CD4-positive, alpha-beta T cell (primary cell): ENCODE measurements at regions not wholly inside any gene's neighbourhood (a gene's known extent, or its start where the extent isn't known, plus 50 kb on each side); places are given as distances from the start of the nearest gene placed in this dataset.

Experiments used
- ATAC-seq: fragments of 200-7000 bp; cut with Tn5 transposase; one replicate; pipeline ENCODE4 v1.10.0; 2022; ENCODE audit warnings: mild to moderate bottlenecking; ENCODE audit not compliant: poor library complexity
- CTCF ChIA-PET: fragments of 350-600 bp; sonication (Branson Sonifier 250); formaldehyde crosslinking; loops from one replicate; lab custom pipeline; 2021; ENCODE audit warnings: antibody characterized with exemption, inconsistent platforms; lab: Charles Lee
- POLR2A ChIA-PET: fragments of 350-600 bp; sonication (Branson Sonifier 250); formaldehyde crosslinking; loops from one replicate; lab custom pipeline; 2021; ENCODE audit warnings: antibody characterized with exemption, inconsistent platforms; lab: Charles Lee
- DNase-seq, 14 experiments: peaks; one replicate each; pipeline ENCODE4 v3.0.0-alpha.2; 2013 to 2020; ENCODE audit warnings: mixed read lengths in 2 of 14
- H3K27ac ChIP-seq, 2 donors: one replicate each; pipeline versions ENCODE4 v1.5.1 to v1.7.0; 2013; ENCODE audit warnings: low read length in 2 of 2, low read depth in 1 of 2, mild to moderate bottlenecking in 1 of 2
- H3K27me3 ChIP-seq, 2 experiments: 1 replicate in 1 of 2; 2 replicates in 1 of 2; pipeline versions ENCODE4 v1.6.1 to v1.7.0; 2013; ENCODE audit warnings: low read length in 2 of 2, control low read depth in 1 of 2, mild to moderate bottlenecking in 1 of 2, moderate library complexity in 1 of 2; ENCODE audit not compliant: insufficient read depth in 2 of 2, control insufficient read depth in 1 of 2
- H3K36me3 ChIP-seq: one replicate; pipeline ENCODE4 v1.6.1; 2013; ENCODE audit warnings: low read length, control low read depth; ENCODE audit not compliant: insufficient read depth
- H3K4me1 ChIP-seq: one replicate; pipeline ENCODE4 v1.6.1; 2013; ENCODE audit warnings: low read length, control low read depth; ENCODE audit not compliant: insufficient read depth
- H3K4me3 ChIP-seq: one replicate; pipeline ENCODE4 v1.5.1; 2013; ENCODE audit warnings: mild to moderate bottlenecking, low read length, moderate library complexity
- H3K9me3 ChIP-seq, 2 experiments: 1 replicate in 1 of 2; 2 replicates in 1 of 2; pipeline versions ENCODE4 v1.6.1 to v1.7.0; 2013; ENCODE audit warnings: low read length in 2 of 2, mild to moderate bottlenecking in 2 of 2, control low read depth in 1 of 2, moderate library complexity in 1 of 2; ENCODE audit not compliant: control insufficient read depth in 1 of 2, insufficient read depth in 1 of 2
- H3K27ac Mint-ChIP-seq: one replicate; pipeline ENCODE4 v1.8.0; 2020; ENCODE audit warnings: mixed read lengths
- H3K27me3 Mint-ChIP-seq: one replicate; pipeline ENCODE4 v1.8.0; 2021; ENCODE audit warnings: mixed read lengths
- H3K36me3 Mint-ChIP-seq: one replicate; pipeline ENCODE4 v1.8.0; 2021; ENCODE audit warnings: low read depth, mixed read lengths
- H3K4me1 Mint-ChIP-seq: one replicate; pipeline ENCODE4 v1.8.0; 2021; ENCODE audit warnings: low read depth, mixed read lengths
- H3K4me3 Mint-ChIP-seq: one replicate; pipeline ENCODE4 v1.8.0; 2020; ENCODE audit warnings: mild to moderate bottlenecking, mixed read lengths
- H3K9me3 Mint-ChIP-seq: one replicate; pipeline ENCODE4 v1.8.0; 2020; ENCODE audit warnings: mixed read lengths
- CTCF ChIP-seq: fragments of 200-600 bp; IDR thresholded peaks from one replicate; pipeline ENCODE4 v1.8.0; 2022; ENCODE audit warnings: antibody characterized with exemption, mild to moderate bottlenecking
- intact Hi-C, 2 experiments: fragments of 100-400 bp; cut with DNase I in 1 of 2; cut with micrococcal nuclease in 1 of 2; formaldehyde crosslinking; loops; one replicate each; pipeline versions ENCODE4 v1.15.1 to v1.9.0; 2023 to 2025; cut with DNase I, micrococcal nuclease

GRCh38 chr15:61389334-61390028 is 160.4 kb upstream of the RORA start:
- Mint-ChIP-seq H3K27me3 (peaks cover 27% of the 10 kb centered on the region), H3K4me1 (no peaks in the 10 kb centered on the region), H3K4me3 (no peak overlapping the region), H3K9me3 (peaks cover 6% of the 10 kb centered on the region), H3K27ac (no peak overlapping the region), H3K36me3 (no peaks in the 10 kb centered on the region)
- H3K4me1 ChIP-seq = no peaks in the 10 kb centered on the region
- no peak overlapping the region for H3K4me3 ChIP-seq
- ATAC-seq (no peak), DNase-seq (no peak)
- no peak overlapping the region for H3K27ac ChIP-seq
- TF ChIP-seq CTCF = no peak
- intact Hi-C loops = no loop called here
- H3K27me3 ChIP-seq = peaks cover 0 to 4% of the 10 kb centered on the region in 2 experiments
- H3K36me3 ChIP-seq = no peaks in the 10 kb centered on the region
- ChIA-PET POLR2A (no interaction called here), CTCF (no interaction called here)
- H3K9me3 ChIP-seq = no peaks in the 10 kb centered on the region

DNA sequence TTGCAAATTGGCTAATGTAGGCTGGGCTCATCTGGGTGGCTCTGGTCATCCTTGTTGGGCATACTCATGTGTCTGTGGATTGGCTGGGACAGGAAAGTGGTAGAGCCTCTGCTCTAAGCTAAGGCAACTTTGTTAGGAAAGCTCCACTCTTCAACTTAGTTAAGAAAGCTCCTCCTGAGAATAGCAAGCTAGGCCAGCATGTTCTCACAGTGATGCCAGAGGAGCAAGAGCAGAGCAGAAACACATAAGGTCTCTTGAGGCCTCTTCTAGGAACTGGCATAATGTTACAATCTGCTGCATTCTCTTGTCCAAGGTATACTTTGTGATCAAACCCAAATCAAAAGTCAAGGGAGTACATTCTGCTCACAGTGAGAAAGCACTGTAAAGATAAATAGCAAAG is 158.6 kb upstream of the RORA start:
- Mint-ChIP-seq H3K36me3 (no peaks in the 10 kb centered on the region), H3K4me1 (no peaks in the 10 kb centered on the region), H3K4me3 (no peak overlapping the region), H3K27ac (no peak overlapping the region), H3K27me3 (peaks cover 27% of the 10 kb centered on the region), H3K9me3 (peaks cover 6% of the 10 kb centered on the region)
- intact Hi-C loops = no loop called here
- ChIA-PET CTCF (no interaction called here), POLR2A (no interaction called here)
- ATAC-seq (no peak), DNase-seq (no peak)
- Histone ChIP-seq H3K4me3 (no peak overlapping the region), H3K4me1 (no peaks in the 10 kb centered on the region), H3K27ac (no peak overlapping the region), H3K36me3 (no peaks in the 10 kb centered on the region), H3K9me3 (no peaks in the 10 kb centered on the region), H3K27me3 (peaks cover 0 to 4% of the 10 kb centered on the region in 2 experiments)
- no peak for TF ChIP-seq CTCF

DNA sequence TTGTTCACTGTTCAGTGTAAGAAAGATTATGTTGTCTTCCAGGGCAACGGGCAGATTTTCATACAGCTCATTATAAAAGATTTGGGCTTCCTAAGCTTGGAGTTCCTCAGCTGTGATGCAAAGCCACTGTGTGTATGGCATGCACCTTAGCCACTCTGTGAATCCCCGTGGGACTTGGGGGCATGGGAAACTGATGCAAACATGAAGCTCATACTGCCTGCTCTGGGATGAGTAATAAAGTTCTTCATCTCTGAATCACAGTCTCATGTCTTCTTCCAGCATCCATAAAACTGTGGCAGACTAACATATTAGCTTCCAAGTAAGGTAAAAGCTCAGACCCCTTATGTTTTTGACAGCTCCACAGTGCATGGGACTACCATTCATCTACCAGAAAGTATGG is 154.3 kb upstream of the RORA start:
- peaks cover 0 to 10% of the 10 kb centered on the region in 2 experiments for H3K27me3 ChIP-seq
- H3K9me3 ChIP-seq = no peaks in the 10 kb centered on the region
- POLR2A ChIA-PET = no interaction called here
- no peaks in the 10 kb centered on the region for H3K4me1 ChIP-seq
- H3K4me3 ChIP-seq = no peak overlapping the region
- no peak overlapping the region for H3K27ac Mint-ChIP-seq
- CTCF ChIA-PET = no interaction called here
- no peak for TF ChIP-seq CTCF
- no peaks in the 10 kb centered on the region for H3K36me3 Mint-ChIP-seq
- H3K27me3 Mint-ChIP-seq = peaks cover 17% of the 10 kb centered on the region
- H3K9me3 Mint-ChIP-seq = peaks cover 5% of the 10 kb centered on the region
- no peak for DNase-seq
- no peak for ATAC-seq
- H3K27ac ChIP-seq = no peak overlapping the region
- H3K4me1 Mint-ChIP-seq = no peaks in the 10 kb centered on the region
- no peaks in the 10 kb centered on the region for H3K36me3 ChIP-seq
- intact Hi-C loops = no loop called here
- no peak overlapping the region for H3K4me3 Mint-ChIP-seq
